ENCODE measurements at regions not wholly inside any gene's neighbourhood (a gene's known extent, or its start where the extent isn't known, plus 50 kb on each side); places are given as distances from the start of the nearest gene placed in this dataset.

DNA sequence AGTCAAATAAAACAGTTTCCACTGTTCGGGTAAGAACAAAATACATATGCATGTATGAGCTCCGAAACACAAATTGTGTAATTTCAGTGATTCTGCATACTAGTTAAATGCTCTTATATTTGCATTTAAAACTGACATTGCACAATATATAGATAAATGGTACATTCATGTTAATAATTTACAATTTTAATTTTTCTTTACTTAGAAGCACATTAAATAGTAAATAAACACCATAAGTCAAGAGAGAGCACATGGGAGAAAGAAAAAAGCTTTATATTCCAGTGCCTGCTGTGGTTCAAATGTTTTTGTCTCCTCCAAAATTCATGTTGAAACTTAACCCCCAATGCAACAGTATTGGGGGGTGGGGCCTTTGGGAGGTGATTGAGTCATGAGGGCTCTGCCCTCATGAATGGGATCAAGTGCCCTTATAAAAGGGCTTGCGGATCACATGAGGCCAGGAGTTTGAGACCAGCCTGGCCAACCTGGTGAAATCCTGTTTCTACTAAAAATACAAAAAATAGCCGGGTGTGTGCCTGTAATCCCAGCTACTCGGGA lies 322.9 kb downstream of the BCOR start:
- no peak for TF ChIP-seq EZH2 (IDR thresholded peaks at IDR 0.05; ENCODE audit: insufficient read depth, poor library complexity, severe bottlenecking)
- TF ChIP-seq EZH2phosphoT487 (IDR thresholded peaks at IDR 0.05; ENCODE audit: insufficient read depth, low read depth) = no peak
